Tibial nerve (tissue), 4 donors: ENCODE measurements at regions not wholly inside any gene's neighbourhood (a gene's known extent, or its start where the extent isn't known, plus 50 kb on each side); places are given as distances from the start of the nearest gene placed in this dataset.

ENCODE experiments used
- CTCF ChIP-seq, 5 experiments: fragments of 200-600 bp in 3 of 5; fragments of 450-650 bp in 2 of 5; sonication (generic) in 3 of 5; IDR thresholded peaks; one replicate each; pipeline ENCODE4 v1.5.1; 2016 to 2019; ENCODE audit warnings: antibody characterized with exemption in 5 of 5, mild to moderate bottlenecking in 3 of 5, moderate library complexity in 2 of 5
- EP300 ChIP-seq, 2 donors: sonication (generic); formaldehyde crosslinking; IDR thresholded peaks; one replicate each; pipeline ENCODE4 v1.6.1; 2017; ENCODE audit warnings: antibody characterized with exemption in 2 of 2, mild to moderate bottlenecking in 1 of 2
- POLR2A ChIP-seq, 2 donors: fragments of 450-650 bp; IDR thresholded peaks; one replicate each; pipeline ENCODE4 v1.6.1; 2017; ENCODE audit warnings: antibody characterized with exemption in 2 of 2, mild to moderate bottlenecking in 2 of 2, moderate library complexity in 2 of 2

GRCh38 chr2:3099860-3100234, 277.8 kb downstream of the EIPR1 start:
- TF ChIP-seq POLR2A (IDR thresholded peaks at IDR 0.05) = no peak
- TF ChIP-seq CTCF (IDR thresholded peaks at IDR 0.05) = no peak
- no peak for TF ChIP-seq EP300 (IDR thresholded peaks at IDR 0.05)
